H1 (cell line): ENCODE measurements at regions not wholly inside any gene's neighbourhood (a gene's known extent, or its start where the extent isn't known, plus 50 kb on each side); places are given as distances from the start of the nearest gene placed in this dataset.

Experiments used
- CTCF ChIA-PET: fragments of 300-600 bp; sonication (Branson Sonifier 250); formaldehyde crosslinking; loops from one replicate; lab custom pipeline; 2021; ENCODE audit not compliant: partially characterized antibody; lab: Charles Lee
- POLR2A ChIA-PET: fragments of 300-600 bp; sonication (Branson Sonifier 250); formaldehyde crosslinking; loops from one replicate; lab custom pipeline; 2021; ENCODE audit warnings: inconsistent platforms; ENCODE audit not compliant: partially characterized antibody; lab: Charles Lee
- DNase-seq, 2 experiments: peaks; one replicate each; pipeline versions ENCODE4 v3.0.0 to v3.0.0-alpha.2; 2010 to 2022; ENCODE audit warnings: low spot score in 2 of 2, low read depth in 1 of 2, mixed read lengths in 1 of 2
- FAIRE-seq: peaks from 2 replicates; lab custom pipeline; 2011; peaks lifted over from hg19 to GRCh38; lab: Jason Lieb, UNC
- H2AFZ ChIP-seq: 2 replicates; pipeline ENCODE4 v1.8.1; 2012; ENCODE audit warnings: low read length, inconsistent platforms
- H2AK5ac ChIP-seq: 2 replicates; pipeline ENCODE4 v1.6.1; 2013; ENCODE audit warnings: low read depth, low read length
- H2BK120ac ChIP-seq: replicated peaks from 2 replicates; pipeline ENCODE3; 2013; ENCODE audit warnings: low read depth, low read length, inconsistent platforms
- H2BK12ac ChIP-seq: 2 replicates; pipeline ENCODE4 v1.6.1; 2013; ENCODE audit warnings: low read depth, low read length
- H2BK15ac ChIP-seq: 2 replicates; pipeline ENCODE4 v1.6.1; 2013; ENCODE audit warnings: low read length
- H2BK20ac ChIP-seq: 2 replicates; pipeline ENCODE4 v1.6.1; 2013; ENCODE audit warnings: low read length
- H2BK5ac ChIP-seq: 2 replicates; pipeline ENCODE4 v1.6.1; 2013; ENCODE audit warnings: low read depth, low read length
- H3K14ac ChIP-seq: 2 replicates; pipeline ENCODE4 v1.6.1; 2013; ENCODE audit warnings: inconsistent platforms; ENCODE audit not compliant: insufficient read length
- H3K18ac ChIP-seq: 2 replicates; pipeline ENCODE4 v1.6.1; 2013; ENCODE audit warnings: low read length; ENCODE audit errors: extremely low read depth
- H3K23ac ChIP-seq: 2 replicates; pipeline ENCODE4 v1.6.1; 2013; ENCODE audit warnings: inconsistent platforms; ENCODE audit not compliant: insufficient read length
- H3K23me2 ChIP-seq: 2 replicates; pipeline ENCODE4 v1.6.1; 2013; ENCODE audit warnings: low read depth, low read length
- H3K27ac ChIP-seq: 2 replicates; pipeline ENCODE4 v1.6.1; 2011; ENCODE audit warnings: low read depth, low read length, inconsistent platforms
- H3K27me3 ChIP-seq, 4 experiments: replicated peaks in 1 of 4; 1 replicate in 1 of 4; 2 replicates in 3 of 4; pipeline versions ENCODE4 v1.6.1 to v1.8.1; 2011 to 2013; ENCODE audit warnings: low read length in 3 of 4, mild to moderate bottlenecking in 3 of 4, inconsistent platforms in 2 of 4, mixed read lengths in 2 of 4, moderate library complexity in 1 of 4; ENCODE audit not compliant: control insufficient read depth in 3 of 4, insufficient read depth in 3 of 4; ENCODE audit errors: extremely low read depth in 1 of 4
- H3K36me3 ChIP-seq, 4 experiments: 2 replicates each; pipeline versions ENCODE4 v1.6.1 to v1.8.1; 2011 to 2013; ENCODE audit warnings: mild to moderate bottlenecking in 4 of 4, low read length in 3 of 4, moderate library complexity in 2 of 4, control low read depth in 1 of 4, inconsistent platforms in 1 of 4; ENCODE audit not compliant: insufficient read depth in 4 of 4, control insufficient read depth in 2 of 4
- H3K4ac ChIP-seq: replicated peaks from 2 replicates; pipeline ENCODE3; 2013; ENCODE audit warnings: low read length, low read depth, mixed read lengths, inconsistent platforms; ENCODE audit not compliant: insufficient read length
- H3K4me1 ChIP-seq, 4 experiments: replicated peaks in 1 of 4; 1 replicate in 1 of 4; 2 replicates in 3 of 4; pipeline versions ENCODE4 v1.6.1 to v1.8.1; 2011 to 2013; ENCODE audit warnings: low read length in 3 of 4, inconsistent platforms in 2 of 4, mixed read lengths in 1 of 4; ENCODE audit not compliant: insufficient read depth in 4 of 4, control insufficient read depth in 3 of 4
- H3K4me2 ChIP-seq, 2 experiments: 2 replicates each; pipeline versions ENCODE4 v1.6.1 to v1.8.1; 2011 to 2013; ENCODE audit warnings: low read depth in 2 of 2, low read length in 2 of 2, control low read depth in 1 of 2, inconsistent platforms in 1 of 2, mild to moderate bottlenecking in 1 of 2; ENCODE audit not compliant: insufficient read depth in 1 of 2
- H3K4me3 ChIP-seq, 4 experiments: fragments of 200-600, 300-600 bp in 1 of 4; sonication (generic), shearing (Covaris generic), sonication (Bioruptor Twin) in 1 of 4; 2 replicates each; pipeline versions ENCODE4 v1.5.1 to v1.8.1; 2011 to 2016; ENCODE audit warnings: low read length in 4 of 4, low read depth in 3 of 4, control low read depth in 2 of 4, inconsistent platforms in 2 of 4, mild to moderate bottlenecking in 2 of 4, mixed read lengths in 1 of 4, moderate library complexity in 1 of 4; ENCODE audit not compliant: insufficient read depth in 2 of 4; ENCODE audit errors: extremely low read depth in 1 of 4
- H3K56ac ChIP-seq: replicated peaks from 2 replicates; pipeline ENCODE3; 2013; ENCODE audit warnings: low read depth, mild to moderate bottlenecking, mixed read lengths, low read length, inconsistent platforms; ENCODE audit not compliant: insufficient read length
- H3K79me1 ChIP-seq: 2 replicates; pipeline ENCODE4 v1.6.1; 2013; ENCODE audit warnings: low read depth, low read length, control low read depth
- H3K79me2 ChIP-seq, 2 experiments: 2 replicates each; pipeline versions ENCODE4 v1.6.1 to v1.8.1; 2012 to 2013; ENCODE audit warnings: low read length in 2 of 2, mild to moderate bottlenecking in 2 of 2, inconsistent platforms in 1 of 2; ENCODE audit not compliant: insufficient read depth in 2 of 2, control insufficient read depth in 1 of 2
- H3K9ac ChIP-seq, 4 experiments: replicated peaks in 1 of 4; 1 replicate in 1 of 4; 2 replicates in 3 of 4; pipeline versions ENCODE4 v1.6.1 to v1.8.1; 2011 to 2013; ENCODE audit warnings: low read depth in 3 of 4, low read length in 3 of 4, control low read depth in 2 of 4, mild to moderate bottlenecking in 2 of 4, moderate library complexity in 2 of 4, inconsistent platforms in 1 of 4; ENCODE audit errors: extremely low read depth in 1 of 4
- H3K9me3 ChIP-seq, 2 experiments: 2 replicates each; pipeline versions ENCODE4 v1.6.1 to v1.8.1; 2012 to 2013; ENCODE audit warnings: mild to moderate bottlenecking in 2 of 2, moderate library complexity in 2 of 2, control low read depth in 1 of 2, inconsistent platforms in 1 of 2, low read depth in 1 of 2, low read length in 1 of 2, mixed read lengths in 1 of 2; ENCODE audit not compliant: insufficient read depth in 2 of 2
- H4K20me1 ChIP-seq, 2 experiments: replicated peaks in 1 of 2; 2 replicates each; pipeline versions ENCODE3 to v1.8.1; 2011 to 2013; ENCODE audit warnings: inconsistent platforms in 2 of 2, low read length in 2 of 2, mild to moderate bottlenecking in 1 of 2; ENCODE audit not compliant: insufficient read depth in 2 of 2, control insufficient read depth in 1 of 2
- H4K5ac ChIP-seq: 2 replicates; pipeline ENCODE4 v1.6.1; 2013; ENCODE audit warnings: low read length, low read depth, mixed read lengths, inconsistent platforms; ENCODE audit not compliant: insufficient read length
- H4K8ac ChIP-seq: 2 replicates; pipeline ENCODE4 v1.8.0; 2013; ENCODE audit warnings: mild to moderate bottlenecking, moderate library complexity, low read length, inconsistent platforms; ENCODE audit not compliant: insufficient read depth; ENCODE audit errors: extremely low read depth
- H4K91ac ChIP-seq: replicated peaks from 2 replicates; pipeline ENCODE3; 2013; ENCODE audit warnings: low read length, mixed read lengths, inconsistent platforms; ENCODE audit not compliant: insufficient read length
- ATF2 ChIP-seq: IDR thresholded peaks from 2 replicates; pipeline ENCODE4 v1.6.1; 2012; ENCODE audit warnings: low read length, inconsistent platforms
- CTCF ChIP-seq, 3 experiments: IDR thresholded peaks; 1 replicate in 2 of 3; 2 replicates in 1 of 3; pipeline versions ENCODE4 v1.5.1 to v1.6.1; 2011; ENCODE audit warnings: low read length in 3 of 3, mild to moderate bottlenecking in 3 of 3, inconsistent platforms in 2 of 3, low read depth in 1 of 3, moderate library complexity in 1 of 3; ENCODE audit not compliant: insufficient read depth in 1 of 3; ENCODE audit errors: control extremely low read depth in 1 of 3
- RAD21 ChIP-seq, 2 experiments: IDR thresholded peaks in 1 of 2; conservative IDR thresholded peaks in 1 of 2; 2 replicates each; pipeline ENCODE4 v1.6.1; 2011; ENCODE audit warnings: low read depth in 2 of 2, low read length in 2 of 2, improper control_type of control experiment in 1 of 2, inconsistent platforms in 1 of 2, mild to moderate bottlenecking in 1 of 2, moderate library complexity in 1 of 2
- RNF2 ChIP-seq: fragments of 200-900, 300-1000 bp; sonication (generic); IDR thresholded peaks from 2 replicates; pipeline ENCODE4 v1.7.1; 2016; ENCODE audit warnings: borderline replicate concordance, low read depth, mild to moderate bottlenecking, antibody characterized with exemption, low read length; ENCODE audit not compliant: poor library complexity, severe bottlenecking; ENCODE audit errors: missing control alignments
- WGBS, 2 experiments: shearing (Covaris generic) in 1 of 2; methylation state at CpG; one replicate each; pipeline versions ENCODE4 v1.1.6 to v1.1.7; 2013 to 2015; ENCODE audit warnings: low lambda C conversion rate in 2 of 2, mixed read lengths in 2 of 2, inconsistent platforms in 1 of 2, low coverage in 1 of 2, missing lambda C conversion rate in 1 of 2; ENCODE audit not compliant: insufficient replicate concordance in 2 of 2, insufficient coverage in 1 of 2, insufficient read length in 1 of 2; ENCODE audit errors: extremely low coverage in 1 of 2, missing lambda C conversion rate in 1 of 2; 5-methylcytosine and 5-hydroxymethylcytosine counted together

- Histone ChIP-seq H3K79me1 (no peaks in the 10 kb centered on the region), H4K8ac (no peak overlapping the region), H3K9me3 (no peaks in the 10 kb centered on the region), H2AFZ (no peak overlapping the region), H3K4ac (no peak overlapping the region), H2BK20ac (no peak overlapping the region), H3K18ac (no peak overlapping the region), H3K56ac (no peak overlapping the region), H3K27ac (no peak overlapping the region), H3K23me2 (no peaks in the 10 kb centered on the region), H2BK12ac (no peak overlapping the region), H2BK15ac (no peak overlapping the region), H4K20me1 (no peaks in the 10 kb centered on the region), H2AK5ac (no peak overlapping the region), H3K4me2 (no peak overlapping the region), H3K4me3 (no peak overlapping the region), H3K79me2 (no peaks in the 10 kb centered on the region), H3K27me3 (peaks cover 0 to 1% (median 0%) of the 10 kb centered on the region in 4 experiments; a peak in 1 of 7 replicates), H2BK5ac (no peak overlapping the region), H3K23ac (no peak overlapping the region), H3K4me1 (no peaks in the 10 kb centered on the region), H4K5ac (no peak overlapping the region), H3K9ac (no peak overlapping the region), H3K36me3 (no peaks in the 10 kb centered on the region), H2BK120ac (no peak overlapping the region), H4K91ac (no peak overlapping the region), H3K14ac (no peak overlapping the region)
- CTCF ChIA-PET, result interaction anchor here (0.7 to 1.6 kb wide), 9 partner anchors 9 to 88 kb away, joined by 3 to 7 read pairs (median 4); no protein-coding TSS in a partner anchor
- POLR2A ChIA-PET, result no interaction called here
- FAIRE-seq, result peak; percentile 19
- WGBS, 2 experiments, result 79% methylated on average over 1 of the region's 1 CpG; no CpG with 5 or more reads in 1 of the 2 experiments
- TF ChIP-seq RNF2 (no peak), RAD21 (IDR thresholded peaks at IDR 0.05 in 1 of 2, conservative IDR thresholded peaks at IDR 0.05 in 1 of 2; ENCODE audit: low read depth in 2 of 2, low read length in 2 of 2) (peak; percentile 55 to 56), CTCF (IDR thresholded peaks at IDR 0.05; ENCODE audit: control extremely low read depth in 1 of 3, insufficient read depth in 1 of 3, low read depth in 1 of 3, low read length in 3 of 3) (peak in 2 of 3 experiments; percentile 27 to 65; a peak in 2 of 4 replicates), ATF2 (no peak)
- DNase-seq, result no peak
Measured at GRCh38 chr6:23081701-23082100, 512.3 kb downstream of the HDGFL1 start.
